Gastroesophageal sphincter (tissue), 4 donors: ENCODE measurements at regions not wholly inside any gene's neighbourhood (a gene's known extent, or its start where the extent isn't known, plus 50 kb on each side); places are given as distances from the start of the nearest gene placed in this dataset.

Experiments
- ATAC-seq: fragments of 150-250 bp; one replicate; pipeline ENCODE4 v1.9.1; 2016; ENCODE audit warnings: mild to moderate bottlenecking, moderate library complexity
- H3K27ac ChIP-seq, 4 donors: fragments of 200-600 bp; sonication (generic) in 3 of 4; 1 replicate in 3 of 4; 2 replicates in 1 of 4; pipeline ENCODE4 v1.5.1; 2016 to 2019
- H3K27me3 ChIP-seq: fragments of 200-600 bp; sonication (generic); one replicate; pipeline ENCODE4 v1.5.1; 2019
- H3K36me3 ChIP-seq, 2 donors: fragments of 200-600 bp; sonication (generic); one replicate each; pipeline ENCODE4 v1.5.1; 2019; ENCODE audit warnings: control low read depth in 1 of 2
- H3K4me1 ChIP-seq, 3 donors: fragments of 200-600 bp; sonication (generic); 1 replicate in 2 of 3; 2 replicates in 1 of 3; pipeline ENCODE4 v1.5.1; 2016 to 2019; ENCODE audit warnings: control low read depth in 2 of 3
- H3K4me3 ChIP-seq, 2 donors: fragments of 200-600 bp; sonication (generic); one replicate each; pipeline ENCODE4 v1.5.1; 2019; ENCODE audit warnings: mild to moderate bottlenecking in 1 of 2, moderate library complexity in 1 of 2
- H3K9me3 ChIP-seq, 3 donors: fragments of 200-600 bp; sonication (generic); one replicate each; pipeline ENCODE4 v1.5.1; 2017 to 2019; ENCODE audit warnings: control low read depth in 2 of 3
- EP300 ChIP-seq: sonication (generic); formaldehyde crosslinking; IDR thresholded peaks from one replicate; pipeline ENCODE4 v1.6.1; 2017; ENCODE audit warnings: antibody characterized with exemption, mild to moderate bottlenecking
- POLR2A ChIP-seq, 2 donors: fragments of 450-650 bp; IDR thresholded peaks; one replicate each; pipeline ENCODE4 v1.6.1; 2017; ENCODE audit warnings: antibody characterized with exemption in 2 of 2, mild to moderate bottlenecking in 2 of 2, moderate library complexity in 1 of 2
- POLR2AphosphoS5 ChIP-seq: sonication (generic); formaldehyde crosslinking; IDR thresholded peaks from one replicate; pipeline ENCODE4 v1.6.1; 2017; ENCODE audit warnings: antibody characterized with exemption
- WGBS, 2 donors: methylation state at CpG; one replicate each; pipeline ENCODE4 v1.1.5; 2018; ENCODE audit warnings: low coverage in 1 of 2; 5-methylcytosine and 5-hydroxymethylcytosine counted together
- TF ChIP-seq, protein P1 (sequence below), 4 experiments: fragments of 200-600 bp in 2 of 4; fragments of 450-650 bp in 2 of 4; sonication (generic) in 1 of 4; IDR thresholded peaks; one replicate each; pipeline ENCODE4 v1.5.1; 2017 to 2019; ENCODE audit warnings: antibody characterized with exemption in 4 of 4, mild to moderate bottlenecking in 2 of 4, moderate library complexity in 2 of 4

DNA sequence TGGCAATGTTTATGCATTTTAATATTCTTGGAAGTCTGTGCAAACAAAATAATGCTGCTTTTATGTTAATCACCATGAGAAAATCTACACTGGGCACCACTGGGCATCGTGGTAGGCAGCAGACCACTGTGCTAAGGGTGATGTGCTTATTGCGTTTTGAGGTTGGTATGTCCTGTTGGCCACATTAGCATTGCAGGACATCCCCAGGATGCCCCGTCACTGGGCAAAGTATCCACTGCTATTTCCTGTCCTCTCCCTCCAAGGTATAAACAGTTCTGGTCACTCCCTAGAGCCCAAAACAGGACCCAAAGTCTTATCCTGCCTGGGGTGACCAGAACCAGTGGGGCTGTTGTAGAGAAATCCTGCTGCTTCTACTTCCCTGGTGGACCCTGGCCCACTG is 284.2 kb upstream of the ROPN1 start:
- 70% methylated on average over 2 of the region's 3 CpGs; no CpG with 5 or more reads in 1 of the 2 donors for WGBS, 2 donors
- TF ChIP-seq POLR2A (IDR thresholded peaks at IDR 0.05): no peak
- TF ChIP-seq EP300: no peak
- TF ChIP-seq, protein P1, sequence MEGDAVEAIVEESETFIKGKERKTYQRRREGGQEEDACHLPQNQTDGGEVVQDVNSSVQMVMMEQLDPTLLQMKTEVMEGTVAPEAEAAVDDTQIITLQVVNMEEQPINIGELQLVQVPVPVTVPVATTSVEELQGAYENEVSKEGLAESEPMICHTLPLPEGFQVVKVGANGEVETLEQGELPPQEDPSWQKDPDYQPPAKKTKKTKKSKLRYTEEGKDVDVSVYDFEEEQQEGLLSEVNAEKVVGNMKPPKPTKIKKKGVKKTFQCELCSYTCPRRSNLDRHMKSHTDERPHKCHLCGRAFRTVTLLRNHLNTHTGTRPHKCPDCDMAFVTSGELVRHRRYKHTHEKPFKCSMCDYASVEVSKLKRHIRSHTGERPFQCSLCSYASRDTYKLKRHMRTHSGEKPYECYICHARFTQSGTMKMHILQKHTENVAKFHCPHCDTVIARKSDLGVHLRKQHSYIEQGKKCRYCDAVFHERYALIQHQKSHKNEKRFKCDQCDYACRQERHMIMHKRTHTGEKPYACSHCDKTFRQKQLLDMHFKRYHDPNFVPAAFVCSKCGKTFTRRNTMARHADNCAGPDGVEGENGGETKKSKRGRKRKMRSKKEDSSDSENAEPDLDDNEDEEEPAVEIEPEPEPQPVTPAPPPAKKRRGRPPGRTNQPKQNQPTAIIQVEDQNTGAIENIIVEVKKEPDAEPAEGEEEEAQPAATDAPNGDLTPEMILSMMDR (IDR thresholded peaks at IDR 0.05): no peak
- peak; percentile 60 for TF ChIP-seq POLR2AphosphoS5
- peak overlapping the region; percentile 82 to 88 (median 84) for H3K27ac ChIP-seq
- peak; percentile 12 for ATAC-seq
- H3K36me3 ChIP-seq: no peaks in the 10 kb centered on the region
- no peak overlapping the region for H3K4me3 ChIP-seq
- H3K27me3 ChIP-seq: no peaks in the 10 kb centered on the region
- H3K4me1 ChIP-seq: peaks cover 19 to 79% (median 32%) of the 10 kb centered on the region in 3 donors
- no peaks in the 10 kb centered on the region for H3K9me3 ChIP-seq

DNA sequence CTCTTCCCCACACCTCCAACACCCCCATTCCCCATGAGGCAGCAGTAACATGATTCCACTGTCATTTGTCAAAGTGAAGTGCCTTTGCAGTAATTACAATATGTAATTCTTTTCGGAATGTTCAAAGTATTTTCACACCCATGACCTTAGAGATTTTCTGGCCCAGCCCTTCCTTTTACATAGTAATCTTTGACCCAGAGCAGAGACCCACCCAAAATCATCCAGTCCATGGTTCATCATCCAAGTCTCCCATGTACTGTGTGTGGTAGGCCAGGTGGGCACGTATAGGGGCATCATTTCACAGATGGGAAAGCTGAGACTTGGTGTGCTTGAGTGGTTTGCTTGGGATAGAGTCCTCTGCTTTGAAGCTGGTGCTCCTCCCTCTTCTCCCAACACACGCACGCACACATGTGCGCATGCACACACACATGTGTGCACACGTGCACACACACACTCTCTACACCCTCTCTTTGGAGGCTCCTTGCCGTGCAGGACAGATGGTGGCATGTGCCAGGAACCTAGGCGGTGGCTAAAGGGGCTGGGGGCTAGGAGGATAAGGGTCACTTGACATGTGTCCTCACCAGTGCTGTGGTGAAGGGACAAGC is 284.7 kb upstream of the ROPN1 start:
- no peaks in the 10 kb centered on the region for H3K9me3 ChIP-seq
- WGBS, 2 donors: 56 to 80% methylated on average over 1 to 6 of the region's 8 CpGs
- no peaks in the 10 kb centered on the region for H3K36me3 ChIP-seq
- no peak for ATAC-seq
- peaks cover 19 to 79% (median 32%) of the 10 kb centered on the region in 3 donors for H3K4me1 ChIP-seq
- peak overlapping the region; percentile 82 to 88 (median 84) for H3K27ac ChIP-seq
- TF ChIP-seq EP300: no peak
- H3K4me3 ChIP-seq: no peak overlapping the region
- H3K27me3 ChIP-seq: no peaks in the 10 kb centered on the region

DNA sequence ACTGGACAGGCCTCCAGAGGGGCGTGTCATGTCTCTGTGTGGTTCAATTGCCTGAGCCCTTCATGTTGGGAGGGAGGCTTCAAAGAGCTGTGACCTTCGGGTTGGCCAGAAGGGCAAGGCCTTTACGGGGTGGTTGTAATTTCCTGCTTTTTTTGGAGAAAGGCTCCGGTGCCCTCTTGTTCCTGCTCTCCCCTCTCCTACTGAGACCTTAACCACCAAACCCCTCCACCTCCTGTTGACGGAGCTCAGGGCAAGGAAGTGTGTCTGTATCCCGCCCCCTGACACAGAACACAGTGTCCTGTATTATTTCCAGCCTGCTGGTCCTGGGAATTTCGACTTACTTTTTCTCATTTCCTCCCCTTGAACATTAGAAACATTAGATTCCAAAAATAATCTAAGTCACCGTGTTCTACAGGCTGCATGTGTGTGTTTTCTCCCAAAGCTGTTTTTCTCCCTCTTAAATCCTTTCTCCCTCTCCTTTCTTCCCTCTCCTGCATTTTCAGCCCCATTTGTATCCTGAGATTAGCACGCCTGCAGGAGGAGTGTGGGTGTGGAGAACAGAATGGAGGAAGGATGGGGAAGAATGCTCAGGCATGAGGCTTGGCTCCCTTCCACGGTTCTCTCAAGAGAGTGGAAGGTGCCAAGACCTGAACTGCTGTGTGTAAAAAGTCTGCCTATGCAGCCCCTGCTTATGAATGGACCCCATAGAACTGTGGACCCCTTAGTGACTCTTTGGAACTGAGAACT is 285.4 kb upstream of the ROPN1 start:
- H3K4me3 ChIP-seq: no peak overlapping the region

DNA sequence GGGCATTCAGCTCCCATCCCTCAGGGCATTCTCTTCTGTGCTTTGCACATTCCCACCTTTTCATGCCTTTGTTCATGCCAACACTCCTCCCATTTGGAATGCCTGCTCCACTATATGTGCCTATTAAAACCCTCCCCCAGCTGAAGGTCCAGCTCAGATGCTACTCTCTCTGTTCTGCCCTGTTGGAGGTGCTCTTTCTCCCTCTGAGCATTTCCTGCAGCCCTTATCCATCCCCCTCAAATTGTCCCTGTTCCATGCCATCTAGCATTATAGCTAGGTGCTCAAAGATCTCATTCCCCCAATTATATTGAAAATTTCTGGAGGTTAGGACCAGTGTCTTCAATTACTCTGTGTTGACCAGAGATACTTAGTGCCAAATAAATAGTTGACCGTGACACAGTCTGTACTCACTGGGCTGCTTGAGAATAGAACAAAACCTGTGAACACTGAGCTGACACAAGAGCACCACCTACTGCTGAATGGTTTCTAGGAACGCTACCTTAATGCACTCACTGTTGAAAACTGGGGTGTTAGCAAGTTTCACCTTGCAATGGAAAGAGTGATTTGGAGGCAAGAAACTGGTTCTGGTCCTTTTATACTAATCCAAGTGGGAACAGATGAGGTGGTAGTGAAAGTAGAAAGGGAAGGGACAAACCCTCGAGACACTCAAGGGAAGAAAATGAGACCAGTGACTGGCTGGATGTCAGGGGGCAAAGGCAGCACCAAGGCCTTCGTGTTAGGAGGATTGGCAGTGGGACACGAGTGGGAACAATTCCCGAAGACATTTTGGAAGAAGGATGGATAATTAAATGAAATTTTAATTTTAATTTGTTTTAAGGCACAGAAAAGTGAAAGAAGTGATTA is 289.8 kb upstream of the ROPN1 start:
- peaks cover 19 to 59% (median 22%) of the 10 kb centered on the region in 3 donors for H3K4me1 ChIP-seq
- no peaks in the 10 kb centered on the region for H3K9me3 ChIP-seq
- peak overlapping the region in 3 of 4 donors; percentile 83 to 86 (median 85) for H3K27ac ChIP-seq
- WGBS, 2 donors: 41 to 44% methylated on average over 5 to 6 of the region's 6 CpGs
- ATAC-seq: peak; percentile 25
- TF ChIP-seq POLR2A (IDR thresholded peaks at IDR 0.05) (no peak), POLR2AphosphoS5 (peak; percentile 28), EP300 (no peak)
- TF ChIP-seq, protein P1 (IDR thresholded peaks at IDR 0.05): peak; percentile 22 to 72 (median 59)
- no peak overlapping the region for H3K4me3 ChIP-seq
- H3K36me3 ChIP-seq: no peaks in the 10 kb centered on the region
- no peaks in the 10 kb centered on the region for H3K27me3 ChIP-seq

More for the DNA sequence above, 285.4 kb upstream of the ROPN1 start:
- peak; percentile 52 for ATAC-seq
- Histone ChIP-seq H3K27ac (peak overlapping the region; percentile 82 to 88 (median 84)), H3K36me3 (no peaks in the 10 kb centered on the region), H3K9me3 (no peaks in the 10 kb centered on the region), H3K27me3 (no peaks in the 10 kb centered on the region), H3K4me1 (peaks cover 19 to 80% (median 32%) of the 10 kb centered on the region in 3 donors)
- TF ChIP-seq, protein P1 (IDR thresholded peaks at IDR 0.05): peak in 3 of 4 experiments; percentile 16 to 38 (median 32)
- TF ChIP-seq EP300 (no peak), POLR2A (IDR thresholded peaks at IDR 0.05) (no peak), POLR2AphosphoS5 (peak; percentile 66)
- WGBS, 2 donors: 39 to 40% methylated on average over 1 to 7 of the region's 10 CpGs
